ENCODE measurements at regions not wholly inside any gene's neighbourhood (a gene's known extent, or its start where the extent isn't known, plus 50 kb on each side); places are given as distances from the start of the nearest gene placed in this dataset.

GRCh38 chr5:97658116-97658900 lies 475.3 kb upstream of the RIOK2 start:
- in situ Hi-C loops (cut with HindIII; ENCODE audit: low pct_unique_long_range_greater_than_20kb, low sequenced_read_pairs) (no loop called here), intact Hi-C loops (cut with micrococcal nuclease; ENCODE audit: unreplicated experiment) (no loop called here)
- DNase-seq (ENCODE audit: low read depth, low spot score), result no peak
- POLR2A ChIA-PET, result no interaction called here
- TF ChIP-seq POLR2AphosphoS5 (IDR thresholded peaks at IDR 0.05; ENCODE audit: low read depth, low read length) (no peak), SIN3A (IDR thresholded peaks at IDR 0.05; ENCODE audit: borderline replicate concordance, insufficient read depth, low read depth, low read length) (no peak), REST (IDR thresholded peaks at IDR 0.05; ENCODE audit: insufficient read depth in 1 of 2, low read depth in 2 of 2, low read length in 1 of 2) (no peak), CTCF (IDR thresholded peaks at IDR 0.05) (no peak), TCF7L2 (IDR thresholded peaks at IDR 0.05; ENCODE audit: low read depth, low read length) (no peak)
- H3K4me1 ChIP-seq (ENCODE audit: control insufficient read depth, insufficient read depth, low read length), result no peaks in the 10 kb centered on the region
- no peak for ATAC-seq
- no peaks in the 10 kb centered on the region for H3K9me3 ChIP-seq (ENCODE audit: control insufficient read depth, insufficient read depth, low read depth, low read length)
- H3K27me3 ChIP-seq (ENCODE audit: control insufficient read depth, insufficient read depth, low read length), result no peaks in the 10 kb centered on the region
- no TSS peak for BruUV-seq (replicated peaks)
- H3K4me3 ChIP-seq (ENCODE audit: low read depth in 2 of 2, low read length in 2 of 2), result no peak overlapping the region
- H3K27ac ChIP-seq (ENCODE audit: low read length), result no peak overlapping the region
- CTCF ChIA-PET, result no interaction called here
- no peaks in the 10 kb centered on the region for H3K36me3 ChIP-seq (ENCODE audit: control insufficient read depth, insufficient read depth, low read length)

- Histone ChIP-seq H3K4me1 (ENCODE audit: control insufficient read depth, insufficient read depth, low read length) (no peaks in the 10 kb centered on the region), H3K27me3 (ENCODE audit: control insufficient read depth, insufficient read depth, low read length) (no peaks in the 10 kb centered on the region), H3K27ac (ENCODE audit: low read length) (no peak overlapping the region), H3K9me3 (ENCODE audit: control insufficient read depth, insufficient read depth, low read depth, low read length) (no peaks in the 10 kb centered on the region), H3K4me3 (ENCODE audit: low read depth in 2 of 2, low read length in 2 of 2) (no peak overlapping the region), H3K36me3 (ENCODE audit: control insufficient read depth, insufficient read depth, low read length) (no peaks in the 10 kb centered on the region)
- in situ Hi-C loops (cut with HindIII; ENCODE audit: low pct_unique_long_range_greater_than_20kb, low sequenced_read_pairs) (no loop called here), intact Hi-C loops (cut with micrococcal nuclease; ENCODE audit: unreplicated experiment) (no loop called here)
- no peak for ATAC-seq
- BruUV-seq (replicated peaks), result no TSS peak
- TF ChIP-seq SIN3A (IDR thresholded peaks at IDR 0.05; ENCODE audit: borderline replicate concordance, insufficient read depth, low read depth, low read length) (no peak), TCF7L2 (IDR thresholded peaks at IDR 0.05; ENCODE audit: low read depth, low read length) (no peak), POLR2AphosphoS5 (IDR thresholded peaks at IDR 0.05; ENCODE audit: low read depth, low read length) (no peak), REST (IDR thresholded peaks at IDR 0.05; ENCODE audit: insufficient read depth in 1 of 2, low read depth in 2 of 2, low read length in 1 of 2) (no peak), CTCF (IDR thresholded peaks at IDR 0.05) (no peak)
- ChIA-PET POLR2A (no interaction called here), CTCF (no interaction called here)
- DNase-seq (ENCODE audit: low read depth, low spot score), result no peak
These were observed 483.7 kb upstream of the RIOK2 start for GRCh38 chr5:97666783-97667182.
